ENCODE measurements at regions not wholly inside any gene's neighbourhood (a gene's known extent, or its start where the extent isn't known, plus 50 kb on each side); places are given as distances from the start of the nearest gene placed in this dataset.

DNA sequence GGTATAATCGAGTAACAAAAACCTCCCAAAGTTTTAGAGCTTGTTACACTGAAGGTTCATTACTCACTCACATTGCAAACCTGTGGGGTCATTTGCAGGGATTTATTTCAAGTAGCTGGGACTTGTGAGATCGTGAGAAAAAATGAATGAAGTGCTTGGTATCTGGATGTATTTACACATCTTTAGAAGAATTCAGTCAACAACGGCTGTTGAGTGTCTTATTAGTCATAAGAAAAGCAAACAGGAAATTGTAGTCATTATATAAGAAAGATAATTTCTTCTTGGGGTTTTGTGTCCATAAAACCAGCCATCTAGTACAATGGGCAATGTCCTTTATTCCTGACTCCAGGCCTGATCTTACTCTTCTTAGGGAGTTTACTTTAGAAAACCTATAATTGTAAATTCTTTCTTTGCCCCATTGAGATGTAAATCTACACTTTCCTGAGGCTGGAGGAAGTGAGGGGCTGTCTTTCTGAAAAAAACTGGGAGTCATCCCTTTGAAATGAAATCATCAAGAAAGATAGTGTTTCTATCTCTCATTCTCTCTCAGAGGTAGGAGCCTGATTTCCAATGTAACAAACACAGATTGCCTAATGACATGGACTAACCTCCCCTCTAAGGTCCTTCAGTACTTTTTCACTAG is 202.5 kb upstream of the ASCC3 start:
- Histone ChIP-seq H3K27ac (ENCODE audit: extremely low read depth, low read depth, low read length) (0 out of 2 replicates have a peak overlapping the region, but pooled peaks have one; percentile 1), H3K9me3 (ENCODE audit: control insufficient read depth, insufficient read depth, low read depth, low read length) (no peaks in the 10 kb centered on the region), H3K4me3 (ENCODE audit: low read depth, low read length) (no peak overlapping the region), H3K4me1 (ENCODE audit: control insufficient read depth, insufficient read depth, low read length) (peaks cover 34% of the 10 kb centered on the region), H3K36me3 (ENCODE audit: control insufficient read depth in 2 of 2, insufficient read depth in 1 of 2, low read length in 2 of 2) (no peaks in the 10 kb centered on the region)
- ChIA-PET POLR2A (interaction anchor here (0.8 kb wide), 1 partner anchor 203 kb away, joined by 3 read pairs; the partner anchor contains the start of gene ASCC3), CTCF (no interaction called here)
- TF ChIP-seq, protein P1, sequence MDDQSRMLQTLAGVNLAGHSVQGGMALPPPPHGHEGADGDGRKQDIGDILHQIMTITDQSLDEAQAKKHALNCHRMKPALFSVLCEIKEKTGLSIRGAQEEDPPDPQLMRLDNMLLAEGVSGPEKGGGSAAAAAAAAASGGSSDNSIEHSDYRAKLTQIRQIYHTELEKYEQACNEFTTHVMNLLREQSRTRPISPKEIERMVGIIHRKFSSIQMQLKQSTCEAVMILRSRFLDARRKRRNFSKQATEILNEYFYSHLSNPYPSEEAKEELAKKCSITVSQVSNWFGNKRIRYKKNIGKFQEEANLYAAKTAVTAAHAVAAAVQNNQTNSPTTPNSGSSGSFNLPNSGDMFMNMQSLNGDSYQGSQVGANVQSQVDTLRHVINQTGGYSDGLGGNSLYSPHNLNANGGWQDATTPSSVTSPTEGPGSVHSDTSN (CRISPR knock-in tag; IDR thresholded peaks at IDR 0.05) = no peak
- TF ChIP-seq ZNF169 (tag by site-specific recombination; IDR thresholded peaks at IDR 0.05) = no peak
- TF ChIP-seq ZNF132 (tag by site-specific recombination; IDR thresholded peaks at IDR 0.05; ENCODE audit: borderline replicate concordance) = no peak
- TF ChIP-seq SCRT2 (tag by site-specific recombination; IDR thresholded peaks at IDR 0.05) = 0 out of 2 replicates have a peak, but pooled peaks have one; percentile 21
- TF ChIP-seq, protein P2, sequence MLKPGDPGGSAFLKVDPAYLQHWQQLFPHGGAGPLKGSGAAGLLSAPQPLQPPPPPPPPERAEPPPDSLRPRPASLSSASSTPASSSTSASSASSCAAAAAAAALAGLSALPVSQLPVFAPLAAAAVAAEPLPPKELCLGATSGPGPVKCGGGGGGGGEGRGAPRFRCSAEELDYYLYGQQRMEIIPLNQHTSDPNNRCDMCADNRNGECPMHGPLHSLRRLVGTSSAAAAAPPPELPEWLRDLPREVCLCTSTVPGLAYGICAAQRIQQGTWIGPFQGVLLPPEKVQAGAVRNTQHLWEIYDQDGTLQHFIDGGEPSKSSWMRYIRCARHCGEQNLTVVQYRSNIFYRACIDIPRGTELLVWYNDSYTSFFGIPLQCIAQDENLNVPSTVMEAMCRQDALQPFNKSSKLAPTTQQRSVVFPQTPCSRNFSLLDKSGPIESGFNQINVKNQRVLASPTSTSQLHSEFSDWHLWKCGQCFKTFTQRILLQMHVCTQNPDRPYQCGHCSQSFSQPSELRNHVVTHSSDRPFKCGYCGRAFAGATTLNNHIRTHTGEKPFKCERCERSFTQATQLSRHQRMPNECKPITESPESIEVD (tag by site-specific recombination; IDR thresholded peaks at IDR 0.05) = peak; percentile 32; the same call in 1 of the 2 replicates
- peak; percentile 62 for TF ChIP-seq ZNF629 (tag by site-specific recombination; IDR thresholded peaks at IDR 0.05)
- TF ChIP-seq, protein P3, sequence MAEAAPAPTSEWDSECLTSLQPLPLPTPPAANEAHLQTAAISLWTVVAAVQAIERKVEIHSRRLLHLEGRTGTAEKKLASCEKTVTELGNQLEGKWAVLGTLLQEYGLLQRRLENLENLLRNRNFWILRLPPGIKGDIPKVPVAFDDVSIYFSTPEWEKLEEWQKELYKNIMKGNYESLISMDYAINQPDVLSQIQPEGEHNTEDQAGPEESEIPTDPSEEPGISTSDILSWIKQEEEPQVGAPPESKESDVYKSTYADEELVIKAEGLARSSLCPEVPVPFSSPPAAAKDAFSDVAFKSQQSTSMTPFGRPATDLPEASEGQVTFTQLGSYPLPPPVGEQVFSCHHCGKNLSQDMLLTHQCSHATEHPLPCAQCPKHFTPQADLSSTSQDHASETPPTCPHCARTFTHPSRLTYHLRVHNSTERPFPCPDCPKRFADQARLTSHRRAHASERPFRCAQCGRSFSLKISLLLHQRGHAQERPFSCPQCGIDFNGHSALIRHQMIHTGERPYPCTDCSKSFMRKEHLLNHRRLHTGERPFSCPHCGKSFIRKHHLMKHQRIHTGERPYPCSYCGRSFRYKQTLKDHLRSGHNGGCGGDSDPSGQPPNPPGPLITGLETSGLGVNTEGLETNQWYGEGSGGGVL (tag by site-specific recombination; IDR thresholded peaks at IDR 0.05) = no peak
- TF ChIP-seq SP7 (tag by site-specific recombination; IDR thresholded peaks at IDR 0.05) = peak; percentile 43; the same call in 1 of the 2 replicates
- TF ChIP-seq ZNF24 (tag by site-specific recombination; IDR thresholded peaks at IDR 0.05) = peak; percentile 34; the same call in 1 of the 2 replicates
- TF ChIP-seq ZNF112 (tag by site-specific recombination; IDR thresholded peaks at IDR 0.05) = no peak
- no peak for TF ChIP-seq ZNF530 (tag by site-specific recombination; IDR thresholded peaks at IDR 0.05; ENCODE audit: low read depth)
- no peak for TF ChIP-seq FEZF1 (tag by site-specific recombination; IDR thresholded peaks at IDR 0.05)
- TF ChIP-seq ZNF10 (tag by site-specific recombination; IDR thresholded peaks at IDR 0.05) = no peak
- TF ChIP-seq, protein P4, sequence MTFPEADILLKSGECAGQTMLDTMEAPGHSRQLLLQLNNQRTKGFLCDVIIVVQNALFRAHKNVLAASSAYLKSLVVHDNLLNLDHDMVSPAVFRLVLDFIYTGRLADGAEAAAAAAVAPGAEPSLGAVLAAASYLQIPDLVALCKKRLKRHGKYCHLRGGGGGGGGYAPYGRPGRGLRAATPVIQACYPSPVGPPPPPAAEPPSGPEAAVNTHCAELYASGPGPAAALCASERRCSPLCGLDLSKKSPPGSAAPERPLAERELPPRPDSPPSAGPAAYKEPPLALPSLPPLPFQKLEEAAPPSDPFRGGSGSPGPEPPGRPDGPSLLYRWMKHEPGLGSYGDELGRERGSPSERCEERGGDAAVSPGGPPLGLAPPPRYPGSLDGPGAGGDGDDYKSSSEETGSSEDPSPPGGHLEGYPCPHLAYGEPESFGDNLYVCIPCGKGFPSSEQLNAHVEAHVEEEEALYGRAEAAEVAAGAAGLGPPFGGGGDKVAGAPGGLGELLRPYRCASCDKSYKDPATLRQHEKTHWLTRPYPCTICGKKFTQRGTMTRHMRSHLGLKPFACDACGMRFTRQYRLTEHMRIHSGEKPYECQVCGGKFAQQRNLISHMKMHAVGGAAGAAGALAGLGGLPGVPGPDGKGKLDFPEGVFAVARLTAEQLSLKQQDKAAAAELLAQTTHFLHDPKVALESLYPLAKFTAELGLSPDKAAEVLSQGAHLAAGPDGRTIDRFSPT (tag by site-specific recombination; IDR thresholded peaks at IDR 0.05) = peak; percentile 69; the same call in 1 of the 2 replicates
- TF ChIP-seq, protein P5, sequence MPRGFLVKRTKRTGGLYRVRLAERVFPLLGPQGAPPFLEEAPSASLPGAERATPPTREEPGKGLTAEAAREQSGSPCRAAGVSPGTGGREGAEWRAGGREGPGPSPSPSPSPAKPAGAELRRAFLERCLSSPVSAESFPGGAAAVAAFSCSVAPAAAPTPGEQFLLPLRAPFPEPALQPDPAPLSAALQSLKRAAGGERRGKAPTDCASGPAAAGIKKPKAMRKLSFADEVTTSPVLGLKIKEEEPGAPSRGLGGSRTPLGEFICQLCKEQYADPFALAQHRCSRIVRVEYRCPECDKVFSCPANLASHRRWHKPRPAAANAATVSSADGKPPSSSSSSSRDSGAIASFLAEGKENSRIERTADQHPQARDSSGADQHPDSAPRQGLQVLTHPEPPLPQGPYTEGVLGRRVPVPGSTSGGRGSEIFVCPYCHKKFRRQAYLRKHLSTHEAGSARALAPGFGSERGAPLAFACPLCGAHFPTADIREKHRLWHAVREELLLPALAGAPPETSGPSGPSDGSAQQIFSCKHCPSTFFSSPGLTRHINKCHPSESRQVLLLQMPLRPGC (tag by site-specific recombination; IDR thresholded peaks at IDR 0.05) = 0 out of 2 replicates have a peak, but pooled peaks have one; percentile 41
- no peak for TF ChIP-seq ZNF366 (tag by site-specific recombination; conservative IDR thresholded peaks at IDR 0.05)
- peak; percentile 69; the same call in 1 of the 2 replicates for TF ChIP-seq WT1 (tag by site-specific recombination; IDR thresholded peaks at IDR 0.05)
- peak; percentile 64 for TF ChIP-seq OSR2 (tag by site-specific recombination; IDR thresholded peaks at IDR 0.05)
- 0 out of 2 replicates have a peak, but pooled peaks have one; percentile 38 for TF ChIP-seq ZNF184 (tag by site-specific recombination; IDR thresholded peaks at IDR 0.05)
- 0 out of 2 replicates have a peak, but pooled peaks have one; percentile 28 for TF ChIP-seq GLIS1 (tag by site-specific recombination; IDR thresholded peaks at IDR 0.05)
